NCI-H2171 (cell line): ENCODE measurements at regions not wholly inside any gene's neighbourhood (a gene's known extent, or its start where the extent isn't known, plus 50 kb on each side); places are given as distances from the start of the nearest gene placed in this dataset.
A peak's percentile ranks its signal among the peaks of the same experiment; 100 is the strongest.
"Not testable (repeated sequence)": the region's sequence is repeated elsewhere in the genome, so short reads cannot be mapped to it uniquely, and the experiment has no call there.

Source experiments
- DNase-seq: peaks from one replicate; lab custom pipeline; 2025; lab: John Stamatoyannopoulos, UW

DNA sequence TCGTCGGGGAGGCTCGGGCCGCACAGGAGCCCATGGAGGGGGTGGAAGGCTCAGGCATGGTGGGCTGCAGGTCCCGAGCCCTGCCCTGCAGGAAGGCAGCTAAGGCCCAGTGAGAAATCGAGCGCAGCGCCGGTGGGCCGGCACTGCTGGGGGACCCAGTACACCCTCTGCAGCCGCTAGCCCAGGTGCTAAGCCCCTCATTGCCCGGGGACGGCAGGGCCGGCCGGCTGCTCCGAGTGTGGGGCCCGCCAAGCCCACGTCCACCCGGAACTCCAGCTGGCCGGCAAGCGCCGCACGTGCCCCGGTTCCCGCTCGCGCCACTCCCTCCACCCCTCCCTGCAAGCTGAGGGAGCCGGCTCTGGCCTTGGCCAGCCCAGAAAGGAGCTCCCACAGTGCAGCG, 395.6 kb upstream of the MGMT start:
- DNase-seq: not testable (repeated sequence)

DNA sequence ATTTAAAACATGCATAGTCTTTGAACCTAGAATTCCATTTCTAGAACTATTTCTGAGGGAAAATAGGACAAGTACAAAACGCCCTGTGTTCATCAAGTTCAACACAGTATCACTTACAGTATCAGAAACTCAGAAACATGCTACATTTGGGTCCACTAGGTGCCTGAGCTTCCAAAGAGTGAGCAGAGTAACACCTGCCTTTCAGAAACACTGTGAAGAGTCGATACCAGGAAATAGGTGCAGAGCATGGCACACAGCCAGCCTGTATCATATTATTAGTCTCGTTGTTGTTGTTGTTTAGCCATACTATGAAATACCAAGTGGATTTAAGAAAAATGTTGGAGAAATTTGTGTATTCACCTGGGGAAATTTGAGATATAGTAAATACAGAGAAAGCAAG, 392.1 kb upstream of the MGMT start:
- DNase-seq: no peak

DNA sequence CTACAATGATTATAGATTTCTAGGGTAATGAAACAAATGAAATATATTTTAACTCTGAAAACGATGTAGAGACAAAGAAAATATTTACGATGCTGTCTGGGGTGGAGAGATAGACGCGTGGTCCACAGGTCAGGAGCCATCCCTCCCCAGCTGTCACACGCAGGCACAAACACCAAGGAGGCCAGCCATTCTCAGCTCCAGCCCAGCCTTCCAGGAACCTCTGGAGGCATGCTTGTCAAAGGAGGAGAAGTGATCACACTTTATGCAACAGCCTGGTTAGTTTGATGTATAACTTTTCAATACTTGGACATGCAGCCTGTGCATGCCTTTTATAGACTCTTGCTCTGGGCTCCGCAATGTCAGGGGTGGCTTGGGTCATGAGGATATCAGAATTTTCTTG, 391.5 kb upstream of the MGMT start:
- no peak for DNase-seq

DNA sequence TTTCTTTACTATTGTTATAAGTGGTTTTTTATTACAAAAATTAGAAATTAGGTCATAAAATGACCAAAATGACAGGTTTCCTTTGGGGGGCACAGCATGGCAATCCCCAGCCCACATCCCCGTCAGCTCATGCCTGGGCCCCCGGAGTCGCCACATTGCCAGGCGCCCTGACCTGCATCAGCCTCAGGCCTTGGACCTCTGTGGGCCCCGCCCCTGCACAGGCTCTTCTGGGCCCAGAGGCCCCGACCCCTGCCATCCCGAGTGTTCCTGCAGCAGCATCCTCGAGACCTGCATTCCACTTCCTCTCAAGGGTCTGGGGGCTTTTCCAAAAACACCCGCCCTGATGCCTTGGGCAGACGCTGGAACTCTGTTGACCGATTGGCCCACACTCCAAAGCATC, 391.1 kb upstream of the MGMT start:
- no peak for DNase-seq

GRCh38 chr10:129078346-129078745, 388.7 kb upstream of the MGMT start:
- DNase-seq: no peak

DNA sequence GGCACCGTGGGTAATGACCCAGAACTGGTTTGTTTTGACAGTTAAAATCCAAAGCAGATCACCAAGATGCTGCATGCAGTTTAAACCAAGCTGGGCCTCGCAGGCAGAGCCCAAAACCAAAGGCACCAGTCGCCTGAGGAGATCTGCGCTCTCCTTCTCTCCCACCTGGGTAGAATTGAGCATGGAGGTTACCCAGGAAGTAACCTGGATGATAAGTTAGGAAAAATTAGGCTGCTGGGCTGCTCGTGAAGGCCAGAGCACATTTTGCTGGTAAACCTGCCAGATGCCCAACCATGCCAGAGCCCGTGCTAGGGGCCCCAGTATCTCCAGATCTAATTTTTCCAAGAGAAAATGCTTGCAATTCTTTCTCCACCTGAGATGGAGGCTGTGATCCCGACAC, 388.3 kb upstream of the MGMT start:
- DNase-seq: no peak

DNA sequence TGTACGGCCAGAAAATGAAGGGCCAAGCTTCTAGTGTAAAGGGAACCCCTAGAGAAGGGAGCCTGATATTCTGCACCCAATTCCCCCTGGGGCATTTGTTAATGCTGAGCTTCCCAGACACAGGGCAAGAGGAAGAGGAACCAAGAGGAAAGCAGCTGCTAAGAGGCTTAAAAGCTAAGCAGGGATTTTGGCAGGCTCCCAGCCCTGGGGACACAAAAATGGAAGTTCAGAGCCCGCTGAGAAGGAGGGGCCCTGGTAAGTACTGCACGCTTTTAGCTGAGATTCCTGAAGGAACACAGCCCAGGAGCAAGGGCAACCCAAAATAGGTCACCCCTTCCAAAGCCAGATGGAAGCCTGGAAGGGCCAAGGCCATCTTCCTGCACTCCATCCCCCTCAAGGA, 387.3 kb upstream of the MGMT start:
- DNase-seq: peak; percentile 8

GRCh38 chr10:129085811-129086210, 381.2 kb upstream of the MGMT start:
- DNase-seq: no peak

GRCh38 chr10:129089341-129089740, 377.7 kb upstream of the MGMT start:
- DNase-seq: no peak

DNA sequence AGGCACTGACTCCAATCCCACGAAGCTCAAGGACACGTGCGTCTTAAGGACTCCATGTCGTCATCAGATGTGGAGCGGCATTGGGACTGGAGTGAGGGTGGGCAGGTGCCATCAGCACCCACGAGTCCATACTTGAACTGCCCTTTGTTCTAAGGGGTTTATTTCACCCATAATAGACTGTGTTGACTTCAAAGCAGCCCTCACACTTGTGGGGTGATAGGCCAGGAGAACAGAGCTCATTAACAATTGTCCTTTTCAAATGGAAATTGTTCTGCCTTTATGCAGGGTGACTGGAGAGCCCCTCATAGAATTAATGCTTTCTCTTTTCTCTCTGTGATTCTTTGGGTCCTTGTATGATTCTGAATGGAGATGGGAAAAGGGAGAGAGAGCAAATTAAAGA, 376.9 kb upstream of the MGMT start:
- no peak for DNase-seq

GRCh38 chr10:129090618-129091366, 376.2 kb upstream of the MGMT start:
- no peak for DNase-seq

DNA sequence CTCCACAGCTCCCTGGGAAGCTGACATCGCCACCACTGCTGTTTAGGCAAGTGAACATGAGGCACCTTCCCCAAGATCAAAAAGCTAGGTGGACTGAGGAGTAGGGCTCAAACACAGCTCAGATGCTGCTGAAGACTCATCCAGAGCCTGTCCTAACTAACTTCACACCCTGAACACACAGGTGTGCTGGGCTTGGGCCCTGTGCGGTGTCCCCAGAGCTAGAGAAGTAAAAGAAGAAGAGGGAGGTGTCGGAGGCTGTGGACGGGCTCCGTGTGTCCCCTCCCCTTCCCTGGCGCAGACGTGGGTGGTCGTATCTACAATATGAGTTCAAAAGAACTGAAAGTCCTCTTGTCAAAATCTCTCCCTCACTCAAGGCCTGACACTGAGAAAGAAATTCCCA, 373.4 kb upstream of the MGMT start:
- no peak for DNase-seq

DNA sequence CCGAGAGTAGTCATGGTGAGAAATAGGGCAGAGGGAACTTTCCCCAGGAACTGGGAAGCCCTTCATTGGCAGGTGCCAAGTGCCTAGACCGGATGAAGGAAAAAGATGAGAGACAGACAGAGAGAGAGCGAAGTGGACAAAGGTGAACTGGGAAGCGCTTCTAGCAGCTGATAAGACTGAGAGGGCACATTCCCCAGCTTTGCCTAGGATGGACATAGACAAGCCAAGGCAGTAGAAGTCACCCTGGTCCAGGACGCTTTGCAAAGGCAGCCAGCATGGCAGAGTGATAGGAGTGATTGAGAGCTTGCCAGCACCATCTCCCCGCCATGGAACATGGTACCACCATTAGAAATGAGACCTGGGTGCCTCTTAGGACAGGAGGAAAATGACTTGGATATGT, 372.8 kb upstream of the MGMT start:
- no peak for DNase-seq

GRCh38 chr10:129094861-129095260, 372.2 kb upstream of the MGMT start:
- DNase-seq: no peak

DNA sequence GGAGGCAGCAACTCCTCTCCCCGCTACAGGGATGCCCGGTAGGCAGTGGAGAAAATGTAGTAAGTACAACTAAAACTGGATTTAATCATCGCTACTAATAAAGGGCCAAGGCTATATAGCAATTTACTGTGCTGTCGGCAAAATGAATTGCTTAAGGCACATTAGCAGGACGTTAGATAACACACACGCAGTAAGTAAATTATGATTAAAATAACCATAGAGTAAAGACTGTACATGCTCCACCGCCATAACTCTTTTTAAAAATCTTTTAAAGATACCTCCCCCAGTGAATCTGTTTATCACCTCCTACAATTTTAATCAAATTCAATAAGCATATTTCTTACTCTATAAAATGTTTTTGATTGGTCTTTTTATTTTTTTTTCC, 371.4 kb upstream of the MGMT start:
- DNase-seq: no peak

DNA sequence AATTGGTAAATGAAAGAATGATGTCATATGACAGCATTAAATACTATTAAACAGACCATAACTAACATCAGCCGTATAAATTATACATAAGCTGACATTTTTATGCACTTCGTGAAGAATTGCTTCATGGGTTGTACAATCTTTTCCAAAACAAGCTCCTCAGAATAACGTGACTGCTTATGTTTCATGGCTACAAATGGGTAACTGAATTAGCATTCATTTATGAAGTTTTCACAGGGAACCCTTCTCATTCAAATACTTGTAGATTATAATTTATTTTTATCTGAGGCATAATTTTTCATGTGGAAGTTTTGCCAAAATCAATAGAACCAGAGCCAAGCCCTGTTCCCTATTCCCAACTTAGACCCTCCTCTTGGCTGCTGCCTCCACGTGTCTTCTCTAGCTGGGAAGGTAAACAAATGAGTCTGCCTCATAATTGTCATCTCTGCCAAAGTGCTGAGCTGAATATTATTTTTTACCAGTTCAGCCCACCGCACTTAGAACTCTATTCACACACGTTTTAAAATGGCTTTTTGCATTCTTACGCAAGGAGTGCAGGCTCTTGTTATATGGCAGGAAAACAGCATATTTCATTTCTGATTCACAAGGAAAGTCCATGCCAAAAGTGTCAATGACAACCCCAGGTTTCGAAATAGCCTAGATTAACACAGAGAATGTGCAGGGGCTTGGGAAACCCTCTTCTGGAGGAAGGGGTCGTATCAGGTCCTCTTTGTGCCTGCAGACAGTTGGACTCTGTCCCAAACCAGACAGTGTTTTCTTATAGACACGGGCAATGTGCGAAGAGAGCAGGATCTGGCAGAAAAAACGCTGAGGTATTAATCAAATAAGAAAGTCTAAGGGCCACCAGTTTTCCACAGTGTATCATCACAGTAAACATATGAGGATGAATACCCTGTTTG, 370.7 kb upstream of the MGMT start:
- DNase-seq: no peak

DNA sequence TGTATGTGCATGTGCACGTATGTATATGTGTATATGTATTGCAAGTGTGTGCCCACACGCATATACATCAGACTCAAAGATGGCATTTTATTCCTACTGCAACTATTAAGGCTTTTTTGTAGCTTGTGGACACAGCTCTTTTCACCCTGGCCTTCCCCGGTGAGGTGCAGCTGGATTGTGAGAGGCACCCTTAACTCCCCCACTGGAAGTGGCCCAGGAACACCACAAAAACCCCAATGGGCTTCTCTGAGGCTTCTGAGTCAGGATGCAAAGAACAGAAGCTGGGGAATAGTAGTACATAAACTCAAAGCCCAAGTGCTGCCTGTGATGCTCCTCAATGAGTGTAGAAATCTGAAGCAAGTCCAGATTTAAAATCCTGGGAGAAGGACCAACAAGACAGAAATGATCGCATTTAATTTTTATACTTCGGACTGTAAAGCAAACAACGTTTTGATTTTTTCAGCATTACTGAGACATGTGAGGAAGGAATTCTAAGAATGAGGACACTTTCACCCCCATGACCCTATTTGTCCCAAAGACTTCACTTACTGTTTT, 369.2 kb upstream of the MGMT start:
- no peak for DNase-seq

GRCh38 chr10:129098517-129098916, 368.5 kb upstream of the MGMT start:
- DNase-seq: no peak

DNA sequence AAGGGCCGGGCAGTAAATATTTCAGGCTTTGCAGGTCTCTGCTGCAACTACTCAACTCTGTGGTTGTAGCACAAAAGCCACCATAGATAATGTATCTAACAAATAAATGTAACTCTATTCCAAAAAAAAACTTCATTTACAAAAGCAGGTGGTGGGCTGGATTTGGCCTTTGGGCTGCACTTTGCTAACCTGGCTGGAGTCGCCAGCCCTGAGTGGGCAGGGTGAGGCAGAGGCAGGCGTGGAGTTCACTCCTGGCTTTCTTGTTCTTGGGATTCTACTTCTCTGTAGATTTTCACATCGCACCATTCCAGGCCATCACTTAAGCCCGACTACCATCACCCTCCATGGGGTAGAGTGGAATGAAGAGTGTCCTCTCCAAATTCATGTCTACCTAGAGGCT, 367.6 kb upstream of the MGMT start:
- DNase-seq: no peak

DNA sequence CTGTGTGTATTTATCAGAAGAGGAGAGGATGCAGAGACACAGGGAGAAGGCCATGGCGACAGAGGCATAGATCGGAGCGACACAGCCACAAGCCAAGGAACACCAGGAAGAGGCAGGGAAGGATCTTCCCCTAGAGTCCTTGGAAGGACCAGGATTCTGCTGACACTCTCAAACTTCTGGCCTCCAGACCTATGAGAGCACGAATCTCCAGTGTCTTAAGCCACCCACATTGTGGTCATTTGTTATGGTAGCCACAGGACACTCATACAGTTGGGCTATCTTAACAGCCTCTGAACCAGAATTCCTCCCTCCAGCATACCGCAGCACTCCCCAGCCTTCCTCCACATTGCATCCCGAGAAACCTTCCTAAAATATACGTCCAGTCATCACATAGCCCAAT, 367.0 kb upstream of the MGMT start:
- DNase-seq: no peak

GRCh38 chr10:129101232-129101980, 365.6 kb upstream of the MGMT start:
- DNase-seq: no peak

- DNase-seq: no peak
Observed at GRCh38 chr10:129102906-129103693, 363.9 kb upstream of the MGMT start.
